Body of pancreas (tissue), 4 donors: ENCODE measurements at regions not wholly inside any gene's neighbourhood (a gene's known extent, or its start where the extent isn't known, plus 50 kb on each side); places are given as distances from the start of the nearest gene placed in this dataset.

ENCODE experiments used
- ATAC-seq: fragments of 150-250 bp; one replicate; pipeline ENCODE4 v1.9.1; 2016
- DNase-seq, 4 donors: peaks; one replicate each; pipeline ENCODE4 v3.0.0-alpha.2; 2019
- H3K27ac ChIP-seq, 4 donors: fragments of 200-600 bp; sonication (generic); 1 replicate in 3 of 4; 2 replicates in 1 of 4; pipeline versions ENCODE4 v1.5.1 to v1.6.1; 2016 to 2019; ENCODE audit warnings: mild to moderate bottlenecking in 1 of 4, mixed read lengths in 1 of 4, moderate library complexity in 1 of 4
- H3K27me3 ChIP-seq, 2 donors: fragments of 200-600 bp; sonication (generic); one replicate each; pipeline ENCODE4 v1.6.0; 2016; ENCODE audit warnings: mild to moderate bottlenecking in 1 of 2
- H3K36me3 ChIP-seq, 2 donors: fragments of 200-600 bp; sonication (generic); replicated peaks in 1 of 2; 2 replicates each; pipeline ENCODE4 v1.5.1; 2016; ENCODE audit warnings: low read depth in 2 of 2; ENCODE audit not compliant: insufficient read depth in 1 of 2
- H3K4me1 ChIP-seq: fragments of 200-600 bp; sonication (generic); one replicate; pipeline ENCODE4 v1.6.0; 2016
- H3K4me3 ChIP-seq, 2 donors: fragments of 200-600 bp; sonication (generic); 1 replicate in 1 of 2; 2 replicates in 1 of 2; pipeline ENCODE4 v1.5.1; 2016 to 2019
- H3K9me3 ChIP-seq, 3 donors: fragments of 200-600 bp; sonication (generic); 1 replicate in 2 of 3; 2 replicates in 1 of 3; pipeline ENCODE4 v1.5.1; 2016
- POLR2A ChIP-seq, 3 donors: fragments of 450-650 bp; IDR thresholded peaks; one replicate each; pipeline ENCODE4 v1.6.1; 2016; ENCODE audit warnings: antibody characterized with exemption in 3 of 3, mild to moderate bottlenecking in 2 of 3
- WGBS, 2 donors: methylation state at CpG; one replicate each; pipeline ENCODE4 v1.1.5; 2017; 5-methylcytosine and 5-hydroxymethylcytosine counted together
- intact Hi-C: fragments of 100-400 bp; cut with DNase I; formaldehyde crosslinking; loops from one replicate; pipeline ENCODE4 v1.15.1; 2023
- TF ChIP-seq, protein P1 (sequence below), 7 experiments: fragments of 450-650 bp in 4 of 7; fragments of 200-600 bp in 3 of 7; sonication (generic) in 3 of 7; IDR thresholded peaks; one replicate each; pipeline ENCODE4 v1.5.1; 2016 to 2019; ENCODE audit warnings: antibody characterized with exemption in 7 of 7

DNA sequence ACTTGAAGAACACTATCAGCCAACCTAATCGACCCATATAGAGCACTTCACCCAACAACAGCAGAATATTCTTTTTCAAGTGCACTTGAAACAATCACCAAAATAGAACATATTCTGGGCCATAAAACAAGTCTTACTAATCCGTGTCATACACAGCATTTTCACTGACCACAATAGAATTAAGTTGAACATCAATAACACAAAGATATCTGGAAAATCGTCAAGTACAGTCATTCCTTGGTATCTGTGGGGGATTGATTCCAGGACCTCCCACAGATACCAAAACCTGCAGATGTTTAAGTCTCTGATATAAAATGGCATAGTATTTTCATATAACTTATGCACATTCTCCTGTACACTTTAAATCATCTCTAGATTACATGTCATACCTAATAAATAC, 295.7 kb downstream of the BCL11B start:
- intact Hi-C loops = no loop called here
- Histone ChIP-seq H3K4me1 (peaks cover 12% of the 10 kb centered on the region), H3K36me3 (no peaks in the 10 kb centered on the region), H3K9me3 (peaks cover 0 to 2% (median 0%) of the 10 kb centered on the region in 3 donors), H3K27ac (no peak overlapping the region), H3K4me3 (no peak overlapping the region), H3K27me3 (no peaks in the 10 kb centered on the region)
- no peak for DNase-seq
- ATAC-seq = no peak
- WGBS, 2 donors = 49 to 52% methylated on average over 3 of the region's 3 CpGs
- TF ChIP-seq POLR2A (IDR thresholded peaks at IDR 0.05) = no peak
- TF ChIP-seq, protein P1, sequence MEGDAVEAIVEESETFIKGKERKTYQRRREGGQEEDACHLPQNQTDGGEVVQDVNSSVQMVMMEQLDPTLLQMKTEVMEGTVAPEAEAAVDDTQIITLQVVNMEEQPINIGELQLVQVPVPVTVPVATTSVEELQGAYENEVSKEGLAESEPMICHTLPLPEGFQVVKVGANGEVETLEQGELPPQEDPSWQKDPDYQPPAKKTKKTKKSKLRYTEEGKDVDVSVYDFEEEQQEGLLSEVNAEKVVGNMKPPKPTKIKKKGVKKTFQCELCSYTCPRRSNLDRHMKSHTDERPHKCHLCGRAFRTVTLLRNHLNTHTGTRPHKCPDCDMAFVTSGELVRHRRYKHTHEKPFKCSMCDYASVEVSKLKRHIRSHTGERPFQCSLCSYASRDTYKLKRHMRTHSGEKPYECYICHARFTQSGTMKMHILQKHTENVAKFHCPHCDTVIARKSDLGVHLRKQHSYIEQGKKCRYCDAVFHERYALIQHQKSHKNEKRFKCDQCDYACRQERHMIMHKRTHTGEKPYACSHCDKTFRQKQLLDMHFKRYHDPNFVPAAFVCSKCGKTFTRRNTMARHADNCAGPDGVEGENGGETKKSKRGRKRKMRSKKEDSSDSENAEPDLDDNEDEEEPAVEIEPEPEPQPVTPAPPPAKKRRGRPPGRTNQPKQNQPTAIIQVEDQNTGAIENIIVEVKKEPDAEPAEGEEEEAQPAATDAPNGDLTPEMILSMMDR (IDR thresholded peaks at IDR 0.05) = no peak

DNA sequence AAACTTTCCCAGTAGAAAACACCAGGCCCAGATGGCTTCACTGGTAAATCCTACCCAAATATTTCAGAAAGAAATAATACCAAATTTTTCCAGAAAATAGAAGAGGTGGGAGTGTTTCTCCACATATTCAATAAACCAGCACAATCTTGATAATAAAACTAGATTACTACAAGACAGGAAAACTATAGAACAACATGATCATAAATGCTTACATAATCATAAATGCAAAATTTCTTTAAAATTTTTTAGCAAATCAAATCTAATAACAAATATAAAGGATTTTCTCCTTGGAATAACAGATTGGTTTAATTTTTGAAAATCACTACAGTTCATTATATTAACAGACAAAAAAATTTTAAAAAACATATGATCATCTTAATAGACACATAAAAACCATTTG, 294.5 kb downstream of the BCL11B start:
- TF ChIP-seq, protein P1 (IDR thresholded peaks at IDR 0.05) = no peak
- TF ChIP-seq POLR2A (IDR thresholded peaks at IDR 0.05) = no peak
- Histone ChIP-seq H3K27me3 (no peaks in the 10 kb centered on the region), H3K4me1 (peaks cover 12% of the 10 kb centered on the region), H3K27ac (no peak overlapping the region), H3K4me3 (no peak overlapping the region), H3K36me3 (no peaks in the 10 kb centered on the region), H3K9me3 (peaks cover 0 to 2% (median 0%) of the 10 kb centered on the region in 3 donors)
- ATAC-seq (no peak), DNase-seq (no peak)
- intact Hi-C loops = no loop called here

DNA sequence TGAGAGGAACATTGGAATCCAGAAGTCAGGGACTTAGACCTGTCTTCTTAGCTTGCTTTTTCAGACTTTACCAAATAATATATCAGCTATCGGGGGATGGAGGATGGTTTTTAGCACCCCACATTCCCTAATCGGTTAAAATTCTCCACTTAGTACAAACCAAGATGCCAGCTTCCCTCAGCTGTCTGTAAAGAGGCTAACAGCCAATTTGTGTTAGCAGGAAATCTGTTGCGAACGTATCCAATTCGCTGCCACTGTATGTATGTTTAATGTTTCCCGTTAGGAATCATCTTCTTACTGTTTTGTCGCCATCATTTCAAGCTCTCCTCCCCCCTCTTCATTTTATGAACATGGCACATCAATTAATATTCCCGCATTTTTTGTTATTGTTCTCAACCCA, 289.0 kb downstream of the BCL11B start:
- Histone ChIP-seq H3K27ac (no peak overlapping the region), H3K36me3 (no peaks in the 10 kb centered on the region), H3K9me3 (no peaks in the 10 kb centered on the region), H3K4me1 (no peaks in the 10 kb centered on the region), H3K4me3 (no peak overlapping the region), H3K27me3 (no peaks in the 10 kb centered on the region)
- ATAC-seq (no peak), DNase-seq (no peak)
- intact Hi-C loops = no loop called here
- WGBS, 2 donors = 69 to 70% methylated on average over 8 of the region's 8 CpGs
- TF ChIP-seq, protein P1 (IDR thresholded peaks at IDR 0.05) = no peak
- TF ChIP-seq POLR2A (IDR thresholded peaks at IDR 0.05) = no peak

DNA sequence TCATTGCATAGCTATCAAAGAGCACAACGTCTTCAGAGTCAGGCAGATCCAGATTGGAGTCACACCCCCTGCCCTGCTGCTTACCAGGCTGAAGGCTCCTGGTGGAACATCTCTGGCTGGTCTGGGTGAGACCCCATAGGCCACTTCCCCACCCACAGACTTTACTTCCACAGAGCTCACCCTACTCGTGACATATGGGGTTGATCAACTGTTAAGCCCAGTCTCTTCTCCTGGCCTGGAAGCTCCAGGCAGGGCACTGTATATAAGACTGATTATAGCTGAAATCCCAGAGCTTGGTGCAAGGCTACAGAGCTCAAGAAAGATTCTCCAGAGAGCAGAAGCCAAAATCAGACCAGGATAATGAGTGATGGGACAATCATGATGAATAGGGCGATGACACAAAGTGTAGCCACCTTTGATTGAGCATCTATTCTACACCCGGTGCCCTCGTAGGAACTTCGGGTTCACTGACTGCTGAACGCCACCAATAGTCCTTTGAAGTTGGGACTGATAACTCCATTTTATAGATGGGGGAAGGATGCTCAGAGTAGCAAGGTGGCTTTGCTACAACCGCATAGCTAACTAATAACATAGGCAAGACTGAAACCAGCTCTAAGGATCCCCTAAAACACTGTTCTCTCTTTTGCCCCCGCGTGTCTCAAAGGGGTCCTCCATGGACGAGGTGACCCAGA, 287.8 kb downstream of the BCL11B start:
- no peaks in the 10 kb centered on the region for H3K9me3 ChIP-seq
- no peak overlapping the region for H3K27ac ChIP-seq
- no peak for TF ChIP-seq POLR2A (IDR thresholded peaks at IDR 0.05)
- TF ChIP-seq, protein P1 (IDR thresholded peaks at IDR 0.05) = no peak
- no peak for ATAC-seq
- H3K4me1 ChIP-seq = no peaks in the 10 kb centered on the region
- H3K36me3 ChIP-seq = no peaks in the 10 kb centered on the region
- no peak for DNase-seq
- no peaks in the 10 kb centered on the region for H3K27me3 ChIP-seq
- intact Hi-C loops = no loop called here
- H3K4me3 ChIP-seq = no peak overlapping the region
- 64 to 76% methylated on average over 10 to 11 of the region's 11 CpGs for WGBS, 2 donors

DNA sequence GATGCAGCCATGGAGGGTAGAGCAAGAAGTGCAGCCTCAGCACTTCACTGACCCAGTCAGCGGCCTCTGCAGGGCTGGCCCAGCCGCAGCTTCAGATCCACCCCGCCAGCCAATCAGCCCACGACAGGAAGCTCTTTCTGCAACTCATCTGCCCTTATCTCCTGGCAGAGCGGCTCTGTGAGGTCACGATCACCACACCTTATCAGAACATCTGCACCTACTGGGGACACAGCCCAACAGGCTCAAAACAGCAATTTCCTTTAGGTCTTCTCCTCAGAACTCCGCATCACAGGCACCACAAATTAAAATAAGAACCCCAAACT, 287.3 kb downstream of the BCL11B start:
- no peak for ATAC-seq

More for the DNA sequence above, 287.3 kb downstream of the BCL11B start:
- 55 to 77% methylated on average over 2 to 7 of the region's 7 CpGs for WGBS, 2 donors
- H3K9me3 ChIP-seq = no peaks in the 10 kb centered on the region
- no peaks in the 10 kb centered on the region for H3K27me3 ChIP-seq
- no peaks in the 10 kb centered on the region for H3K36me3 ChIP-seq
- intact Hi-C loops = no loop called here
- no peak overlapping the region for H3K27ac ChIP-seq
- H3K4me3 ChIP-seq = no peak overlapping the region
- no peaks in the 10 kb centered on the region for H3K4me1 ChIP-seq
- TF ChIP-seq POLR2A (IDR thresholded peaks at IDR 0.05) = no peak
- TF ChIP-seq, protein P1 (IDR thresholded peaks at IDR 0.05) = no peak
- DNase-seq = peak in 1 of 4 donors; percentile 16
